K562 (cell line): ENCODE measurements at regions not wholly inside any gene's neighbourhood (a gene's known extent, or its start where the extent isn't known, plus 50 kb on each side); places are given as distances from the start of the nearest gene placed in this dataset.
"Not testable (repeated sequence)": the region's sequence is repeated elsewhere in the genome, so short reads cannot be mapped to it uniquely, and the experiment has no call there.

ENCODE experiments used
- ATAC-seq: fragments of 200-7000 bp; cut with Tn5 transposase; 3 replicates; pipeline ENCODE4 v1.9.1; 2020; ENCODE audit warnings: moderate library complexity
- BruUV-seq: library from RNA; stranded (reverse); fragments of 400-500 nt; replicated peaks from 2 replicates; lab custom pipeline; 2021; lab: Mats Ljungman, UMichigan
- CTCF ChIA-PET: fragments of 300-600 bp; formaldehyde crosslinking; extraction: SDS; loops from one replicate; lab custom pipeline; 2021; ENCODE audit warnings: low intra/inter-chr PET ratio; lab: Yijun Ruan, JAX
- POLR2A ChIA-PET: fragments of 300-600, 350-650 bp; sonication (Branson Sonifier 250); formaldehyde crosslinking; extraction: SDS; loops from one replicate; lab custom pipeline; 2021; ENCODE audit warnings: antibody characterized with exemption, inconsistent platforms; lab: Yijun Ruan, JAX
- DNase-seq, 4 experiments: peaks; one replicate each; pipeline versions ENCODE4 v3.0.0 to v3.0.0-alpha.2; 2011 to 2018; ENCODE audit warnings: low spot score in 3 of 4, mixed read lengths in 3 of 4; ENCODE audit errors: extremely low read depth in 1 of 4
- FAIRE-seq: peaks from 2 replicates; lab custom pipeline; 2011; peaks lifted over from hg19 to GRCh38; lab: Jason Lieb, UNC
- H2AFZ ChIP-seq: 2 replicates; pipeline ENCODE4 v1.6.0; 2011; ENCODE audit warnings: low read depth, low read length, control low read depth, inconsistent platforms
- H3K27ac ChIP-seq: fragments of 200-600 bp; 3 replicates; pipeline ENCODE4 v1.8.0; 2011; ENCODE audit warnings: low read depth, mild to moderate bottlenecking, control low read depth, inconsistent platforms, low read length, moderate library complexity, mixed read lengths; ENCODE audit errors: extremely low read depth
- H3K27me3 ChIP-seq, 2 experiments: fragments of 300-600 bp in 1 of 2; 2 replicates in 1 of 2; 3 replicates in 1 of 2; pipeline versions ENCODE4 v1.6.0 to v1.8.0; 2011; ENCODE audit warnings: inconsistent platforms in 2 of 2, low read length in 2 of 2, mild to moderate bottlenecking in 1 of 2, mixed read lengths in 1 of 2, moderate library complexity in 1 of 2; ENCODE audit not compliant: control insufficient read depth in 2 of 2, insufficient read depth in 2 of 2
- H3K36me3 ChIP-seq: fragments of 300-600 bp; 3 replicates; pipeline ENCODE4 v1.8.0; 2011; ENCODE audit warnings: mild to moderate bottlenecking, low read length, inconsistent platforms; ENCODE audit not compliant: control insufficient read depth, insufficient read depth
- H3K4me1 ChIP-seq, 2 experiments: fragments of 200-600 bp in 1 of 2; replicated peaks in 1 of 2; 2 replicates in 1 of 2; 3 replicates in 1 of 2; pipeline versions ENCODE4 v1.5.1 to v1.8.0; 2011; ENCODE audit warnings: inconsistent platforms in 2 of 2, low read length in 2 of 2, mild to moderate bottlenecking in 1 of 2, mixed read lengths in 1 of 2, moderate library complexity in 1 of 2; ENCODE audit not compliant: control insufficient read depth in 2 of 2, insufficient read depth in 2 of 2
- H3K4me2 ChIP-seq: 2 replicates; pipeline ENCODE4 v1.6.1; 2011; ENCODE audit warnings: low read length, control low read depth, inconsistent platforms, mixed read lengths; ENCODE audit not compliant: insufficient read depth
- H3K4me3 ChIP-seq: fragments of 200-600 bp; sonication (generic), shearing (Covaris generic); 2 replicates; pipeline ENCODE4 v1.5.1; 2016; ENCODE audit warnings: control low read depth, inconsistent platforms
- H3K79me2 ChIP-seq: fragments of 200-600 bp; 3 replicates; pipeline ENCODE4 v1.8.0; 2011; ENCODE audit warnings: low read length, inconsistent platforms; ENCODE audit not compliant: control insufficient read depth, insufficient read depth
- H3K9ac ChIP-seq, 2 experiments: 2 replicates each; pipeline versions ENCODE4 v1.6.0 to v1.6.1; 2011; ENCODE audit warnings: low read depth in 2 of 2, low read length in 2 of 2, control low read depth in 1 of 2, inconsistent platforms in 1 of 2, mild to moderate bottlenecking in 1 of 2, mixed read lengths in 1 of 2; ENCODE audit not compliant: insufficient read depth in 1 of 2
- H3K9me1 ChIP-seq: one replicate; pipeline ENCODE4 v1.6.0; 2011; ENCODE audit warnings: inconsistent platforms, mild to moderate bottlenecking, low read length, moderate library complexity; ENCODE audit not compliant: control insufficient read depth, insufficient read depth
- H3K9me3 ChIP-seq: replicated peaks from 2 replicates; pipeline ENCODE4 v1.5.1; 2011; ENCODE audit warnings: low read depth, low read length, inconsistent platforms; ENCODE audit not compliant: control insufficient read depth, insufficient read depth
- H4K20me1 ChIP-seq: replicated peaks from 2 replicates; pipeline ENCODE4 v1.6.1; 2011; ENCODE audit warnings: low read length, inconsistent platforms, mixed read lengths; ENCODE audit not compliant: control insufficient read depth, insufficient read depth
- CREB5 ChIP-seq: fragments of 250-450 bp; sonication (Bioruptor Pico); IDR thresholded peaks from 2 replicates; pipeline ENCODE4 v1.5.0; 2020; ENCODE audit warnings: mild to moderate bottlenecking
- CUX1 ChIP-seq: fragments of 200-800 bp; sonication (Bioruptor generic); IDR thresholded peaks from 2 replicates; pipeline ENCODE4 v1.6.1; 2016; ENCODE audit warnings: missing genetic modification characterization, missing compliant biosample characterization
- SMAD3 ChIP-seq: fragments of 450-650 bp; formaldehyde crosslinking; conservative IDR thresholded peaks from 2 replicates; pipeline ENCODE4 v1.4.0; 2020; ENCODE audit warnings: mild to moderate bottlenecking
- WGBS: fragments of 100-300 bp; shearing (Covaris generic); methylation state at CpG from one replicate; pipeline ENCODE4 v1.1.6; 2016; ENCODE audit warnings: low coverage, mixed read lengths; ENCODE audit not compliant: insufficient coverage; ENCODE audit errors: missing lambda C conversion rate; 5-methylcytosine and 5-hydroxymethylcytosine counted together
- in situ Hi-C: fragments of 300-500 bp; cut with MboI; formaldehyde crosslinking; loops from 4 replicates; pipeline ENCODE4 v1.15.0; 2018; ENCODE audit warnings: inconsistent platforms, mixed read lengths
- intact Hi-C: fragments of 100-400 bp; cut with micrococcal nuclease; formaldehyde crosslinking; loops from 2 replicates; pipeline ENCODE4 v1.14.2; 2022

DNA sequence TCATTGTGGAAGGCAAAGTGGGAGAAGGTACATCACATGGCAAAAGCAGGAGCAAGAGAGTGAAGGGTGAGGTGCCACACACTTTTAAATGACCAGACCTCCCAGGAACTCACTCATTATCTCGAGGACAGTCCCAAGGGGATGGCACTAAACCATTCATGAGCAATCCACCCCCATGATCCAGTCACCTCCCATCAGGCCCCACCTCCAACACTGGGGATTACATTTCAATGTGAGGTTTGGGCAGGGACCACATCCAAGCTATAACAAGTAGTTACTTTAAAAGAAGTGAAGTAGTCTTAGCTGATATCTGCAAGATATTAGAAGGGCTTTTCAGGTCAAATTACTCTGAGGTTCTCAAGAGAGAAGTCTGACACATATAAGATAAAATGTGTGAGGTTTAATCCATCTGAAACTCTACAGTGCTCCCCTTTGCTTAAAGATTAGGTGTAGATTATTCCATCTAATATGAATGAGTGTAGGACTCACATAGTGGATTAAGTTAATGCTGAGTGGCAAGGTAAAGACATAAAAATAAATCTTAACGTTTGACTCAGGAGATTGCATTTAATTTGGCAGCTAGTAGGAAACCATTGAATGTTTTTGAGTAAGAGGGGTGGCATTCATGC, 130.8 kb downstream of the TMX1 start:
- Histone ChIP-seq H3K9me1 (no peaks in the 10 kb centered on the region), H3K79me2 (no peaks in the 10 kb centered on the region), H3K9ac (no peak overlapping the region), H3K4me1 (no peaks in the 10 kb centered on the region), H3K4me3 (no peak overlapping the region), H3K27me3 (no peaks in the 10 kb centered on the region), H3K36me3 (no peaks in the 10 kb centered on the region), H3K27ac (no peak overlapping the region), H2AFZ (no peak overlapping the region), H3K9me3 (no peaks in the 10 kb centered on the region), H3K4me2 (no peak overlapping the region), H4K20me1 (no peaks in the 10 kb centered on the region)
- POLR2A ChIA-PET = no interaction called here
- no TSS peak for BruUV-seq
- CTCF ChIA-PET = no interaction called here
- DNase-seq (no peak), ATAC-seq (no peak), FAIRE-seq (no peak)
- in situ Hi-C loops = no loop called here
- TF ChIP-seq SMAD3 (CRISPR knock-in tag) (no peak), CREB5 (CRISPR knock-in tag) (no peak), CUX1 (CRISPR knock-in tag) (no peak)
- intact Hi-C loops = loop anchor here (1.0 kb wide), 1 partner anchor 405 kb away; no protein-coding TSS in a partner anchor
- WGBS = 0% methylated on average over 2 of the region's 2 CpGs

DNA sequence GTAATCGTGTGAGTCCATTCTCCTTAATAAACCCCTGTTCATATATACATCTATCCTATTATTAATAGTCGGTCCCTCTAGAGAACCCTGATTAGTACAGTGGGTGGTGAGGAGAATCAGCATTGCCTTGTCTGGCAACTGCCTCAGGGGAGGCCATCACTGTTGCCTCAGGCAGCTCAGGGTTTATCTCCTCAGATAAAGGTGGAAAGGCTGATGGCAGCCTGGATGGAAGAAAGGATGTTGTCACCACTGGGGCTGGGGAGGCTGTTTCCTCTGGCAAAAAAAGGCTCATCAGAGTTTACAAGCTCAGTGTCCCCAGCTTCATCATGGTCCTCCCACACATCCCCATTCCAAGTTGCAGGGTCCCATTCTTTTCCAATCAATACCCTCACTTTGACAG, 137.1 kb downstream of the TMX1 start:
- H3K79me2 ChIP-seq, CTCF ChIA-PET: not testable (repeated sequence)

More for the DNA sequence above, 137.1 kb downstream of the TMX1 start:
- DNase-seq, BruUV-seq, H3K27ac ChIP-seq, H3K9ac ChIP-seq, FAIRE-seq, intact Hi-C loops, H3K4me1 ChIP-seq, H2AFZ ChIP-seq, H3K9me1 ChIP-seq, H4K20me1 ChIP-seq, H3K9me3 ChIP-seq, H3K4me2 ChIP-seq, H3K36me3 ChIP-seq, in situ Hi-C loops, ATAC-seq, H3K4me3 ChIP-seq, POLR2A ChIA-PET, H3K27me3 ChIP-seq: not testable (repeated sequence)
- 0% methylated on average over 2 of the region's 2 CpGs for WGBS
